Kasumi-1 (cell line): ENCODE measurements at regions not wholly inside any gene's neighbourhood (a gene's known extent, or its start where the extent isn't known, plus 50 kb on each side); places are given as distances from the start of the nearest gene placed in this dataset.
"Not testable (repeated sequence)": the region's sequence is repeated elsewhere in the genome, so short reads cannot be mapped to it uniquely, and the experiment has no call there.

Experiments used
- DNase-seq, 2 experiments: peaks; one replicate each; lab custom pipeline; 2025; lab: John Stamatoyannopoulos, UW

DNA sequence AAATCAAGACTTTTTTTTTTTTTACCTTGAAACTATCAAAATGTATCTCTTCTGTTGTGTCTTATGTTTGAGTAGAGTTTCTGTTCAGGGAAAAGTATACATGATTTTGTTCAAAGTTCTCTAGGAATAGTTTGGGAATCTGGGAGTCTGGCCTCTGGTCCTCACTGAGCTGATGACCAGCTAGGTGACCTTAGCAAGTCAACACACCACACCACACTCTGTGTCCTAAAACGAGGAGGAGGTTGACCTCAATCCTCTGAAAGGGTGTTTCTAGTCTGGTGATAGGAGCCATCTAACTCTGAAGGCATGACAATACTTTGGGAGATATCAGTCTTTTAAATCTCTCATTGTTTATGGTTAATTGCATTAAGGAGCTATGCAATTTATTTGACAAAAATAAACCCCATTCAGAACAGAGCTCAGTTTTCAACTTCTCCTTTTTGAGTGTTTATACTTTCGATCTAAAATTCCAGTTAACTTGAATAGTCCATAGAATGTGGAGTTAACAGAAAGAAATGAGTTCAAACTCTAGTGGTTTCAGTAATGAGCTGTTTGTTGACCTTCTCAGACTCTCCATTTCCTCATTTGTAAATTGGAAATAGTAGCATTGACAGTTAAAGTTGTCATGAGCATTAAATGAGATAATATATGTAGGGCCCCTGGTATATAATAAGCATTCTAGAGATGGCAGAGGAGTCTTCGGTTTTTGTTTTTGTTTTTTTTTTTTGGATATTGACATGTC is 112.2 kb upstream of the LRRN1 start:
- DNase-seq = no peak

DNA sequence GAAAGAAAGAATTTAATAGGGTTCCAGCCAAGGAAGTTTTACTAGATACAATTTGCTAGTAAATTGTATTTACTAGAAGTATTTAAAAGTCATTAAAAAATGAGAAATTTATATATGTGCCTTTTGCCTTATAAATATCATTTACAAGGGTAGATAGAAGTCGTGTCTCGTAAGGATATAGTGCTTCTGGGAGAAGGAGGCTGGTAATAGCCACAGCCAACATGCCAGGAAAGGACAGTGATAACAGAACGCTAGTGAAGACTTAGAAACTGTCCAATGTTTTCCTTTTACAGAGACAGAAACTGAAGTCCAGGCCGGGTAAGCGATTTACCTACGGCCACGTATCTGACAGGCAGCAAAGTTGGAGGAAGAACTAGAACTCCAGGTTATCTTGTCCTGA is 113.5 kb upstream of the LRRN1 start:
- no peak for DNase-seq

DNA sequence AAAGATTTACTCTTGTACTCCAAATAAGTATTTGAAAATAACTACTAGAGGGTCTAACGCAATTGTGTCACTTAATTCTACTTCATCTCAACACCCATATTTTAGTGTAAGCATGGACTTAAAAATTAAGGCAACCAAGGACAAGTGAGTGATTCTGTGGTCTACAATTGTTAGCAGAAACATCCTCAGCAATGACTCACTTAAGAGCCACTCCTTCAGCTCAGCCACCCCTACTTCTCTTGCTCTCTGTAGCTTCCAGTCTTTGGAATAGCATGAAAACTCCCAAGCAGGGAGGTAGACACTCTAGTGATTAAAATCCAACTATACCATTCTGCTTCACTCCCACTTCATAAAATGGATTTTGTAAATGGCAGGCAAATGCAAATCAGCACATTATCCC is 116.0 kb upstream of the LRRN1 start:
- no peak for DNase-seq

DNA sequence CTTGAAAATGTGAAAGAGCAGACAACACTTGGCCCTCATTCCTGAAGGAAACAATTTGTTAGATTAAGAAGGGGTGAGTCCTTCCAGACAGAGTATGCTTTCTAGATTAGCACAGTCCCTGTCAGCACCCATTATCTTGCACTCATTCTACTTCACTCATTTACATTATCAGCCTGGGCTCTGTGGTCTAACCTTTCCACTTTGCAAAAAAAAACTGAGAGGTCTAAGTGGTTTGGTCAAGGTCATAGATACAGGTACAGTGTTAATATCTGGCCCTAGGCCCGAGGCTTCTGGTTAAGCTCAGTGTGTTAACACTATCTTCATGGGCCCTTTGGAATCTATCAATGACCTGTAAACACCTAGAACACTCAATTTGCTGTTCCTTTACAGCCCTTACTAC is 123.4 kb upstream of the LRRN1 start:
- no peak for DNase-seq

DNA sequence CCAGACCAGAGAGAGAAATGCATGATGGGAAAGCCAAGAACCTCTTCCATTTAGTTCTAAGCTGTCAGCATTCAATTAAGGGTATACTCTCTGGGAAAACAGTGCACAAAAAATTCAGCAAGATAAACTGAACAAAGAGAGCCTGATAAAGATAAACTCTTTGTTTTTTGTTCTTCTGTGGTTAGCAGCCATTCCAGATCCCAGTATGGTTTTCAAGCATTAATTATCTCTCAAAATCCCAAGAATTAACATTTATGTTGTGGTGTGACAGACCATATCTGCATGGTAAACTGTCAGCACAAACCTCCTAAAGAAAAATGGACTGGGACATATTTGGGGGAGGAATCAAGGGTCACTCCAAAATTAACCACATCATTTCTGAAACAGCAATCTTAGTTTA is 124.0 kb upstream of the LRRN1 start:
- no peak for DNase-seq

DNA sequence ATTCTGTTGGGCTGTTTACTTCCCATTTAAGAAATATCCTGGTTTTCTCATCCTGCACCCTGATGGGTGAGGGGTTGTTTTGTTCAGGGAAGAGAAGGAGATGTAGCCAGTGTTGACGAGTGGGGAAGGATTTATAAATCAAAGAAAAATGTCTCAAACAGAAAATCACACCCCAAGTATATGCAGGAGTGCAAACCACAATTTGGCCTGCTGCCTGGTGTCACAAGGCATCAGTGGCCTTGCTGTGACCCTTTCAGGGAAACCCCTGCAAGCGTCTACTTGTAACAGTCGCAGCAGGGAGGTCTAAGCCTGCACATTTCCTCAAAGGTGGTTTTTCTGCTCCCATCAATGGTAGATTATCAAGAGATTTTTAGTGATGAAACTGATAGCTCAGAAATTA is 132.6 kb upstream of the LRRN1 start:
- no peak for DNase-seq

DNA sequence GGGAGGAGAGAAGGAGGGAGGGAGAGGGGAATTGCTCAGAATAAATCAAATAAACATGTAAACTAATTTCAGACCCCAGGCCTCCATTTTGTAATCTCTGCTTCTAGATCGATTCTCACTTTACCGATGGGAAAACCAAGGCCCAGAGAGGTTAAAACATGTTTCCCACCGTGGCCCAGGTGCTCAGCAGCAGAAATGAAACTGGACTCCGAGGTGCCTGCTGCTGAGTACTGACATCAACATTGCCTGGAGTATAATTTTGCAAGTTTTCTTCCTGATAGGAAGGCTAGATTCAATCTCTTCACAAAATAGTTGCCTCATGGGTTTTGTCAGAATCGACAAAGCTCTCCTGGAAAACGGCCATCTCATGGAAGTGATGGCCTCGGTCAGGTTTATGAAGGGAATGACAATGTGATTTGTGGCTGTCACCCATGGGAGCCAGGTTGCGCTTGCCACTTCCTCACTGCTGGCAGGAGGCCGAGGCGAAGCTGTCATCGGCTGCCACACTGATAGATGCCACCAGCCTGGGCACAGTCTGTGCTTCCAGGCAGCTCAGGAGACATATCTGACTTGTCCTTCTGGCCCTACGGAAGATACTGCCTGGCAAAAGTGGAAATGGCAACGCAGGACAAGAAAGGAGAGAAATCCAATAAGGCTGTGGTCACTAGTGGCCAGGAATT is 133.1 kb upstream of the LRRN1 start:
- DNase-seq = no peak

DNA sequence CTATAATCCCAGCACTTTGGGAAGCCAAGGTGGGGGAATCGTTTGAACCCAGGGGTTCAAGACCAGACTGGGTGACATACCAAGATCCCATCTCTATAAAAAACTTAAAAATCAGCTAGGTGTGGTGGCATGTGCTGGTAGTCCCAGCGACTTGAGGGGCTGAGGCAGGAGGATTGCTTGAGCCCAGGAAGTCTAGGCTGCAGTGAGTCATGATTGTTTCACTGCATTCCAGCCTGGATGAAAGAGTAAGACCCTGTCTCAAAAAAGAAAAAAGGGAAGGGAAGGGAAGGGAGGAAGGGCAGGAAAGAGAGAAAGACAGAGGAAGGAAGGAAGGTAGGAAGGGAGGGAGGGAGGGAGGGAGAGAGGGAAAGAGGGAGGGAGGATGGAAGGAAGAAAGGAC is 133.7 kb upstream of the LRRN1 start:
- DNase-seq = no peak

DNA sequence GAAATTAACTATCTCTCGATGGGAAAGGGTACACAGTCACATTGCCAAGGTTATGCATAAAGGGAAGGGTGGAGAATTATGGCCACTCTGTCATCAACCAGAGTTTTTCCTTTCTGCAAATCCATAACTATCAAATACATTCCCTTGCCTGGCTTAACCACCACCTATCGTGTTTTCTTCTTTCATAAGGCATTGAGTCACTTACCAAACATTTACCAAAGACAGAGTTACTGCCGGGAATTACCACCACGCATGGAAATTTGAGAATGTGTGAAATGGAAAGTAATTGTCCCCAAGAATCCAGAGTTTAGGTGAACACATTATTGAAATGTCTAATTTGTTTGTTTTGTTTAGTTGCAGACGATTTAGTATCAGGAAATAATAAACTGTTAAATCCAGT is 134.3 kb upstream of the LRRN1 start:
- DNase-seq = no peak

DNA sequence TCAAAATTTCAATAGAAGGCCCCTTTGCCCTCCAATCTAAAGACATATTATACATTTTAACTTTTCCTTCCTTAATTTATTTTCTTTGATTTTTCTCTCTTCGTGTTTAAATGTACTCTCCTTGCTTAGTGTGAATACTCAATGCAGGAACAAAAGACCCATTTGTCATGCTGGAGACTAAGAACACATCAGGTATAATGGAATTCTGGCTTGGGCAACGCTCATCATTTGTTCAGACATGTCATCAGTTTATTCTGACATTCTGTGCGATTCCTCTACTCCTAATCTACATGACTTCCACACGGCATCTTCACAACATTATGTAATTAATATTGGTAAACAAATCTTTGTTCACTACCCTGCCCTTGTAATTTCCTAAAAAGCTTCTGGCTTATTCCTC is 136.6 kb upstream of the LRRN1 start:
- no peak for DNase-seq

DNA sequence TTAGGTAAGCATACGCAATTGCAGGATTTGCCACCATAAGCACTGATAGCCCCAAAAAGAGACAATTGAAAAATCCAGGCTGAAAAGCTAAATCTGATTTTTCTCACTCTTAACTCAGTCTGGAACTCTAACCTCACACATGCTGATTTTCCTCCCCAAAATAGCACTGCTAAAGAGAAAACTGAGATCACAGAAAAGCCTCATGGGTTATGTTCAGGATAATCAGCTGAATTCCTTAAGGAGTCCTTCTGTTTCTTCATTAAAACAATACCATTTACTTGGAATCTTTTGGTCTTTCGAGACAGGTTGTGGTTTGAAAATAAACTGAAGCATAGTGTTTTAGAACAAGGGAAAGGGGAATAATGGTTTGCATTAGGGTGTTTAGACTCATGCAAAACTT is 144.3 kb upstream of the LRRN1 start:
- DNase-seq = no peak

DNA sequence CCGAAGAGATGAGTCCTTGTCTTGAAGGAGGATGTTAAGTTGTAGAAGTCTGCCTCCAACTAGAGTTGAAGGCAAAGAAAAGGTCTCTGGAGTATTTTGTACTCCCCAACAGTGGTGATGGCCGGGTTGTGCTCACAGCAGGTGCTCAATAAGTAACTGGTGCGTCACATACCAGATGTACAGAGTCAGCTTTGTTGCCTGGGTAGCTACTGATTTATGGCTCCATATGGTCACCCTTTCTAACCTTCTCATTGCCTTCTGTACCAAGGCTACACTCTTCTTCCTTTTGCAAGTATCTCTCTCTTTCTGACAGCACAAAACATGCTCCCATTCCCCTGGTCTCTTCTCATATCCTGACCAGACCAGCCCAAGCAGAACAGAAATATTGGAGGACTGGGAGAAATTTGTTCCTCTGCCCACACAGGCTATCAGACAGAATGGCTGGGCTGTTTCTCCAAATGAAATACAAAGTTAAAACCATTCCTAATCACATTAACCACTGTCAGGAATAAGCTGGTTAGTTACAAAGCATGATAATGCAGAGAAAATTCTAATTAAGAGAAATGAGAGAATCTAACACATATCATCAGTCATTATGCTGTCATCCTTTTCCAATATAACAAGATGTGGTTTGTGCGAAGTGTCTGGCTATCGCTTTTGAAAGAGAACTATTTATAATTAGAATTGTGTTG is 150.1 kb upstream of the LRRN1 start:
- no peak for DNase-seq

DNA sequence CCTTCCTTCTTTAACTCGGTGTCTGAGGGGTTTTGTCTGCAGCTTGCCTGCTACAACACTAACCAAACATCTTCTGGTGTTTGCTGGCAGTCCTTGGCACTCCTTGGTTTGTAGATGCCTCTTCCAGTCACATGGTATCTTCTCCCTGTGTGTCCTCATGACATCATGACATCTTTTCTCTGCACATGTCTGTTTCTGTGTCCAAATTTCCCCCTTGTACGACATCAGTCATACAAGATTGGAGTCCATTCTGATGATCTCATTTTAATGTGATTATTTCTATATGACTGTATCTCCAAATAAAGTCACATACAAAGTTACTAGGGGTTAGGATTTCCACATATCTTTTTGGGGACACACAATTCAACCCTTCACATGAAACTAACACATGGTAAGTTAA is 152.3 kb upstream of the LRRN1 start:
- no peak for DNase-seq

DNA sequence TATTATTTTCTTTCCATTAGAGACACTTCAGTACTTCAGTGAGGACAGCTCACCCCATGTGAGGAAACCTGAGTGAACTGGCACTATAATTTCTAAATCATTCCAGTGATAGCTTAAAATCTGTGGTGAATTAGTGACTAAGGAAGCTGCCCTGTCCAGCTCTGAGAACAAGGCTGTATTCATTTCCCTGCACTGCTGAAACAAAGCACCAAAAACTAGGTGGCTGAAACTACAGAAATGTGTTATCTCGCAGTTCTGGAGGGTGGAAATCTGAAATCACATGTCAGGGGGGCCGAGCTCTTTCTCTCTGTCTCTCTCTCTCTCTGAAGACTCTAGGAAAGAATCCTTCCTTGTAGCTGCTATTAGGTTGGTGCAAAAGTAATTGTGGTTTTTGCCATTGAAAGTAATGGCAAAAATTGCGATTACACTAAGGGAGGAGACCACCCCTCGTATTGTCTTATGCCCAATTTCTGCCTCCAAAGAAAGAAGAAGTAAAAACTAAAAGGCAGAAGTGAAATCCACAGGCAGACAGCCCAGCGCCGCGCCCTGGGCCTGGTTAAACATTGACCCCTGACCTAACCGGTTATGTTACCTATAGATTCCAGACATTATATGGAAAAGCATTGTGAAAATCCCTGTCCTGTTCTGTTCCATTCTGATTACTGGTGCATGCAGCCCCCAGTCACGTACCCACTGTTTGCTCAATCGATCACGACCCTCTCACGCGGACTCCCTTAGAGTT is 153.0 kb upstream of the LRRN1 start:
- not testable (repeated sequence) for DNase-seq

DNA sequence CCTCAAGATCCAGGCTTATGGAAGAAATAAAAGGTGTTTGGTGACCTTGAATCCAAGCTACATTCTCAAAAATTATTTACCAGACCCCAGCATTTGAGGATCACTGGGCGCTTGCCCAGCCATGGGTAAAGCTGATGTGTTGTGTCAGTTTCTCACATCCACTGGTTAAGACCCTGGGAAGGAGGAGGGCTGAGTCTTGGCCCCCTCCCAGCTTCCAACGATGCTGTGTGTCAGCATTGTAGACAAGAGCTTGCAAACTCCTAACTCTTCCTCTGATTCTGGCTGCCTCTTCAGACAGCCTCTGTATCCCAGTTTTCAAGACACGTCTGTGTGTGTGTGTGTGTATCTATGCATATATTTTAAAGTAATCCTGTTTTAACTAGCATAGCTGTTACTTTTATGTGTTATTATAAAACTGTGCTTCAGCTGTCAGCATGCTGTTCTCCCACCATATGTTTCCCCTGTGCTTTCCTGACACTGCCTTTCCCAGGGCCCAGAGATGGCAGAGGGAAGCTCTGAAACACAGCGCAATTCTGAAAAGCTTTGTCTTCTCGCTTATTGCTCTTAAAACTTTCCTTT is 157.3 kb upstream of the LRRN1 start:
- DNase-seq = no peak

DNA sequence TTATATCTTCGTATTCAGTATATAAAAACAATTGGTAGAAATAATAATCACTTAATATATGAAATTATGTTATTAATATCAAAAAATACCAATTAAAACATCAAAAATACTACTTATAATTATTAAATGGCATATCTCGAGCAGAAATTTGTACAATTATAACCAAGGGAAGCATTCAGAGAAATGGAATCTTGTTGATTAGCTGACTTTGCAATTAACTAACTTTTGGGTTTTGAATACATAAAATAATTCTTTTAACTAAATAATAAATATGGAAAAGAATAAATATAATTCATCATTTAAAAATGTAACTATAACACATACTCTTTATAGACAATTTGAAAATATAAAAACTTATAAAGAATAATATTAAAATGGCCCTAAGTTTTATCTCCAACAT is 160.2 kb upstream of the LRRN1 start:
- no peak for DNase-seq

DNA sequence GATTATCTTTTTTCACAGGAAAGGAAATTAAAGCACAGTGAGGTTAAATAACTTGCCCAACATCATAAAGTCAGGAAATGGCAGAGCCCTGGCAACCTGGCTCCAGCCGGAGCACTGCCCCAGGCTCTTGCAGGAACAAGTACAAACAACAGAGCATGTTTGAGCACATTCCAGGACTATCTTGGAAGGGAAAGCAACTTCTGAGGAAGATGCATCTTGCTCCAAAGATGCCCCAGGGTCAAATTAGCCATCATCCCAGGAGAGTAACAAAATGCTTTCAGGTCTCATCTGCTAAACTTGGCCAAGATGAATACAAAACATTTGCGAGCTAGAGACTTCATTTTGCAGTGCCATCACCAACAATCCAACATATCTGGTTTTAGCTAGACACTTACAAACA is 162.4 kb upstream of the LRRN1 start:
- no peak for DNase-seq

DNA sequence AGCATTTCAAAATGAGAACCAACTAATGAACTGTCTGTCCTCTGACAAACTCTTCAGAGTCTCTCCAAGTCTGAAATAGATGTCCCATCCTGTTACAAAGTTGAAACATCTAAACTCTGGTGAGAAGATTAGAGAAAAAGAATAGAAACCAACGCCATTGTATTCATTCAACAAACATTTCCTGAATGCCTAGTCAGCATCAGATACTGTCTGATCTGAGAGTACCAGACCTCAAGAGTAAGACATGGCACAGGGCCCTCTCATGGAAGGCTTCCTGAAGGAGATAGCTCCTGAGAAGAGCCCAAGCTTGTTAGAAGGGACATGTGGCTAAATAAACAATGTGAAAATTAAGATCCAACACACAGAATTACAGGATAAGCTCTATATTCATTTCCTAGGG is 164.1 kb upstream of the LRRN1 start:
- no peak for DNase-seq

DNA sequence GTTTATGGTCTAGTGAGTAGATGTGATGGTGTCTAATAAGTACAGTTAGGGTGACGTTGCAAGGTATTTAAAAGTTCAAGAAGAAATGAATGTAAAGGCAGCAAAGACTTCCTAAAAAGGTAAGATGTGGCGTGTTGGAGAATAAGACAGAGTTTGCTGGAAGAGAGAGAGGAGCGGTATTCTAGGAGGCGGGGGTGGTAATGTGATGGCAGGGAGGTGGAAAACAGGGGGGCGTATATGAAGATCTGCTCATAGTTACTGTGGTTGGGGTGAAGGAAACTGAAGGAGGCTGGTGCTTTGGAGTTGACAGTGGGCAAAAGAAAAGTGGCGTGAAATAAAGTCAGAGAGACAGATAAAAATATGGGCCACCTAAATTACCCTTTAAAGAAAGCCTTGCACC is 164.9 kb upstream of the LRRN1 start:
- no peak for DNase-seq

DNA sequence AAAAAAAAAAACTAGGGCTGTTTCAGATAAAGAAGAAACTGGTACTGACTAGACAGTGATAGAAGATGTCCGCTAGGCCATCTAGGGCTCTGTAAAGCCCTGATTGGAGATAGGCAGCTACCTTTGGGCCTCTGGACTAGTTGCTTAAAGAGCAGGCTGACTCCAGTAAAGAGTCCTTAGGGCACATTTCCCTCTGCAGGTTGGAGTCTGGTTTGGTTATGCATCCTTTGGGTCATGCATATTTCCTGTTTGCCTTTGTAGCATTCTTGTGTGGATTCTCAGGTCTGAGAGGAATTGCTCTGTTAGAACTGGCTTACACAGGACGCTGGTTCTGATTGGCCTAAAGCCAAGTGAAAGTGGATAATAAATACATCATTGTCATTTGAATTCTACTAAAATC is 165.5 kb upstream of the LRRN1 start:
- no peak for DNase-seq

DNA sequence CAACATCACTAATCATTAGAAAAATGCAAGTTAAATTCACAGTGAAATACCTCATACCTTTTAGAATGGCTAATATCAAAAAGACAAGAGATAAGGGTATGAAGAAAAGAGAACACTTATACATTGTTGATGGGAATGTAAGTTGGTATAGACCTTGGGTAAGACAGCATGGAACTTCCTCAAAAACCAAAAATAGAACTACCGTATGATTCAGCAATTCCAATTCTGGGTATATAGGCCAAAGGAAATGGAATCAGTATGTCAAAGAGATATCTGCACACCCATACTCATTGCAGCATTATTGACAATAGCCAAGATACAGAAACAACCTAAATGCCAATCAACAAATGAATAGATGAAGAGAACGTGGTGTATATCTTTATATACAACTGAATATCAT is 166.8 kb upstream of the LRRN1 start:
- DNase-seq = peak; percentile 57 to 61

DNA sequence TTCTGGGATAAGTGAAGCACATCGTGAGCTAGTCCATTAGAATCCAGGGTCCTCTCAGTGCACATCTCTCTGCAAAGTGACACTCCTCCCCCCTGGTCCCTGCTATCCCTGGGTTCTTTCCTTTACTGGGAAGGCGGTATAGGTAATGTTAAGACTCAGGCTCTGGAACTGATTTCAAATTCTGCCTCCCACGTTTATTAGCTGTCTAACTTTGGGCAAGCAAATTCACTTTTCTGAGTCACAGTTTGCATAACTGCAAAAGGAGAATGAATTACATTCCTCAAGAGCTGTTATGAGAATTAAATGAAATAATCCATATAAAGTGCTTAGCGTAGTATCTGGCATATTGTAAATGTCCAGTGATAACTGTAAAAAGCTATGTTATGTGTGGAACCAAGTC is 168.1 kb upstream of the LRRN1 start:
- no peak for DNase-seq
